Astrocyte of the cerebellum (primary cell): ENCODE measurements at regions not wholly inside any gene's neighbourhood (a gene's known extent, or its start where the extent isn't known, plus 50 kb on each side); places are given as distances from the start of the nearest gene placed in this dataset.

Source experiments
- DNase-seq: peaks from one replicate; pipeline ENCODE4 v3.0.0-alpha.2; 2011; ENCODE audit warnings: low read depth
- H3K4me3 ChIP-seq: 2 replicates; pipeline ENCODE4 v1.5.1; 2011; ENCODE audit warnings: mild to moderate bottlenecking, low read depth, low read length, moderate library complexity
- in situ Hi-C: cut with HindIII; loops from 2 replicates; pipeline ENCODE4 v1.10.0; 2017; ENCODE audit warnings: low sequenced_read_pairs
- TF ChIP-seq, protein P1 (sequence below): IDR thresholded peaks from 2 replicates; pipeline ENCODE4 v1.5.1; 2012; ENCODE audit warnings: low read length, low read depth, moderate library complexity, mild to moderate bottlenecking; ENCODE audit errors: missing control alignments

GRCh38 chr11:115112754-115113153 is 391.5 kb downstream of the CADM1 start:
- DNase-seq = no peak
- TF ChIP-seq, protein P1, sequence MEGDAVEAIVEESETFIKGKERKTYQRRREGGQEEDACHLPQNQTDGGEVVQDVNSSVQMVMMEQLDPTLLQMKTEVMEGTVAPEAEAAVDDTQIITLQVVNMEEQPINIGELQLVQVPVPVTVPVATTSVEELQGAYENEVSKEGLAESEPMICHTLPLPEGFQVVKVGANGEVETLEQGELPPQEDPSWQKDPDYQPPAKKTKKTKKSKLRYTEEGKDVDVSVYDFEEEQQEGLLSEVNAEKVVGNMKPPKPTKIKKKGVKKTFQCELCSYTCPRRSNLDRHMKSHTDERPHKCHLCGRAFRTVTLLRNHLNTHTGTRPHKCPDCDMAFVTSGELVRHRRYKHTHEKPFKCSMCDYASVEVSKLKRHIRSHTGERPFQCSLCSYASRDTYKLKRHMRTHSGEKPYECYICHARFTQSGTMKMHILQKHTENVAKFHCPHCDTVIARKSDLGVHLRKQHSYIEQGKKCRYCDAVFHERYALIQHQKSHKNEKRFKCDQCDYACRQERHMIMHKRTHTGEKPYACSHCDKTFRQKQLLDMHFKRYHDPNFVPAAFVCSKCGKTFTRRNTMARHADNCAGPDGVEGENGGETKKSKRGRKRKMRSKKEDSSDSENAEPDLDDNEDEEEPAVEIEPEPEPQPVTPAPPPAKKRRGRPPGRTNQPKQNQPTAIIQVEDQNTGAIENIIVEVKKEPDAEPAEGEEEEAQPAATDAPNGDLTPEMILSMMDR = no peak
- in situ Hi-C loops = no loop called here
- no peak overlapping the region for H3K4me3 ChIP-seq

DNA sequence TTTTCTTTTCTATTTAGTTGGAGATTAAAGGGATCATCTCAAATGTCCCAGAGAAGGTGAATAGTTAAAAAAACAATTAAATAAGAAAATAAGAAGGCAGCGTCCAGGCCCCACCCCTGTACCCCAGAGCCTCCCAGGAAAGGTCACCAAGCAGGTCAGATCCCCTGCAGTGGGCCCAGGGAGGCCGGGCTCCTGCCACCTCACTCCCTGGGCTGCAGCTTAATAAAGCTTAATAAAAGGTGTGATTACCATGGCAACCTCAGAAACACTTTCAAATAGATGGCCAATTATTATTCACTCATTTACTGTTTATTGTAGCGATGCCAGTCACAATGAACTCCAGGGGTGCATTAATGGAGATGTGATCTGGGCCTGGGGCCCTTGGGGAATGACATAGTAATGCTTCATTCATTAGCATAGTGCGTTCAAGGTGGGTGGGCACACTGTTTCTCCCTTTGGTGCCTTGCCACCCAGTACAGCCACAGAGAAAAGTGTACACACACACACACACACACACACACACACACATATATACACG is 386.2 kb downstream of the CADM1 start:
- TF ChIP-seq, protein P1 = no peak
- in situ Hi-C loops = loop anchor here (5.0 kb wide), 1 partner anchor 81 kb away; no protein-coding TSS in a partner anchor
- no peak overlapping the region for H3K4me3 ChIP-seq
- DNase-seq = no peak

GRCh38 chr11:115119146-115119545 is 385.1 kb downstream of the CADM1 start:
- TF ChIP-seq, protein P1 = no peak
- H3K4me3 ChIP-seq = no peak overlapping the region
- in situ Hi-C loops = loop anchor here (5.0 kb wide), 1 partner anchor 82 kb away; no protein-coding TSS in a partner anchor
- no peak for DNase-seq
